ENCODE measurements at regions not wholly inside any gene's neighbourhood (a gene's known extent, or its start where the extent isn't known, plus 50 kb on each side); places are given as distances from the start of the nearest gene placed in this dataset.

DNA sequence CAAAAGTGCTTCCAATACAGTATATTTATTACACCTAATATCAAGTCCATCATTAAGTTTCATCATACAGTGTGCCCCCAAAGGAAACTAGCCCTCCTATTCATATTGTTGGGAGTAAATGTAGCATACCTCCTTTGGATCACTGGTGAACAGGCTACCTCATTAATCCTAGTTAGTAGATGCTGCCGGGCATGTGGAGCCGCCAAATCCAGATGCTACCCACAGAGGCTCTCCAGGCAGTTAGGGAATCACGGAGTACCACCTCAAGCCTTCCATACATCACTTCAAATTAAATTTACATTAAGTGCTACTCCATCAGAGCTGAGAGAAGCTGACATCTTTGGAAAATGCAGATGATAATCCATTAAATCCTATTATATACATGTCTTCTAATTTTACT lies 121.7 kb upstream of the FOXD3 start:
- TF ChIP-seq POLR2A (IDR thresholded peaks at IDR 0.05) = no peak
- TF ChIP-seq, protein P1, sequence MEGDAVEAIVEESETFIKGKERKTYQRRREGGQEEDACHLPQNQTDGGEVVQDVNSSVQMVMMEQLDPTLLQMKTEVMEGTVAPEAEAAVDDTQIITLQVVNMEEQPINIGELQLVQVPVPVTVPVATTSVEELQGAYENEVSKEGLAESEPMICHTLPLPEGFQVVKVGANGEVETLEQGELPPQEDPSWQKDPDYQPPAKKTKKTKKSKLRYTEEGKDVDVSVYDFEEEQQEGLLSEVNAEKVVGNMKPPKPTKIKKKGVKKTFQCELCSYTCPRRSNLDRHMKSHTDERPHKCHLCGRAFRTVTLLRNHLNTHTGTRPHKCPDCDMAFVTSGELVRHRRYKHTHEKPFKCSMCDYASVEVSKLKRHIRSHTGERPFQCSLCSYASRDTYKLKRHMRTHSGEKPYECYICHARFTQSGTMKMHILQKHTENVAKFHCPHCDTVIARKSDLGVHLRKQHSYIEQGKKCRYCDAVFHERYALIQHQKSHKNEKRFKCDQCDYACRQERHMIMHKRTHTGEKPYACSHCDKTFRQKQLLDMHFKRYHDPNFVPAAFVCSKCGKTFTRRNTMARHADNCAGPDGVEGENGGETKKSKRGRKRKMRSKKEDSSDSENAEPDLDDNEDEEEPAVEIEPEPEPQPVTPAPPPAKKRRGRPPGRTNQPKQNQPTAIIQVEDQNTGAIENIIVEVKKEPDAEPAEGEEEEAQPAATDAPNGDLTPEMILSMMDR (IDR thresholded peaks at IDR 0.05) = no peak
